Stimulated activated CD4-positive, alpha-beta T cell treated with anti-CD3 and anti-CD28 coated beads, Interleukin-4, amount 100 ng/mL, for 24 hours (primary cell): ENCODE measurements at regions not wholly inside any gene's neighbourhood (a gene's known extent, or its start where the extent isn't known, plus 50 kb on each side); places are given as distances from the start of the nearest gene placed in this dataset.
"Not testable (repeated sequence)": the region's sequence is repeated elsewhere in the genome, so short reads cannot be mapped to it uniquely, and the experiment has no call there.

Experiments used
- DNase-seq: peaks from one replicate; pipeline ENCODE4 v3.0.0-alpha.2; 2020

DNA sequence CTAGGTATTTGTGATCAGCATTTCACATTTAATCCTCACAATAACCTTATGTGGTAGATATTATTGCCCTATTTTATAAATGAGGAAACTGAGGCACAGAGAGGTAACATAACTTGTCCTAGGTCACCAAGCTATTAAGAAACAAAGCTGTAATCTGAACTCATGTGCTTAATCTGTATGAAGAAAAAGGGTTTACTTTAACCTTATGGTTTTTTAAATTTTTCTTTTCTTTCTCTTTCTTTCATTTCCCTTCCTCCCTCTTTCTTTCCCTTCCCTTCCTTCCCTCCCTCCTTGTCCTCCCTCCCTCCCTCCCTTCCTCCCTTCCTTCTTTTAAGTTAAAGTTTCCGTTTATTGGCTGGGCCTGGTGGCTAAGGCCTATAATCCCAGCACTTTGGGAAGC, 105.2 kb upstream of the AMZ2 start:
- DNase-seq: no peak

DNA sequence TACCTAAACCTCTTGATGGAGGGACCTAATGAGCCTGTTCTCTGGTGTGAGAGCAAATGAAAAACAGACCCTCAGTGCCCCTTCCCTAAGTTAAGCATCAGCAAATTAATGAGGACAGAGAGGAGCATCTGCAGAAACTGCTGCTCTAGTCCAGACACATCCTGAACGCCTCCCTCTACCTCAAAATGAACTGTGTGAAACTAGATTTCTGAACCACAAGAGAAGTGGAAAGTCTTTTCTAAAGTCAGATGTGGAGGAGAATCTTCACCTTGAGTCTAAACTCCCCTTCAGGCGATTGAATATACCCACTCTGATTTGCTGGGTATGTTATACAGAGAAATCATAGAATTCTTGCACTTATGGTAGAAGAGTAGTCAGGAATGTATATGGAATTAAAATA, 104.4 kb upstream of the AMZ2 start:
- DNase-seq: no peak

DNA sequence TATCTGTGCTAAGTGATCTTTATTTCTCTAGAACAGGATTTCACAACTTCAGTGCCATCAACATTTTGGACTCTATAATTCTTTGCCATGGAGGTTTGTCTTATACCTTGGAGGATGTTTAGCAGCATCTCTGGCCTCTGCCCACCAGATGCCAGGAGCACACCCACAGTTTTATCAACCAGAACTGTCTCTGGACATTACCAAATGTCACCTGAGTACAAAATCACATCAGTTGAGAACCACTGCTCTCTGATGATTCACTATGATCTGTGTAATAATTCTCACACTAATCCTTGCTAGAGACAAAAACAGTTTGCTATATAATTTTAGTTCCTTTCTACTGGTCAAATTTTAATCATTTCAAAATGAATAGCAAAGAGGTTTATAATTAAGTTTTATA, 102.8 kb upstream of the AMZ2 start:
- no peak for DNase-seq

DNA sequence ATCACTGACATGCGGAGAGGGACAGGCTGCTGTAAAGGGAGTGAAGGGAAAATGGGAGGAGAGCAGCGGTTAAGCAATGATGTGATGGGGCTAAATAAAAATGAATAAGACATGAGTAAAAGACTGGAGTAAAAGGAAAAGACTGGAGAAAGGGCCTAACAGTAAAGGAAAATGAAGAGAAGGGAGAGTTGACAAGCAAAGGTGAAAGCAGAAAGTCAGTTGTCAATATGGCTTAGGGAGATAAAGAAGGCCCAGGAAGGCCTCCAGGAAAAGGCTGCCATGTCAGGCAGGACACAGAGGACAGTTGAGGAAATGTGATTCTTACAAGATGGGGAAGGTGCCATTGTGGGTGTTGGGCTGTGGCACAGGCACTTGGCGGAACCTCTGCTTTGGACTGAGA, 98.9 kb upstream of the AMZ2 start:
- DNase-seq: no peak

DNA sequence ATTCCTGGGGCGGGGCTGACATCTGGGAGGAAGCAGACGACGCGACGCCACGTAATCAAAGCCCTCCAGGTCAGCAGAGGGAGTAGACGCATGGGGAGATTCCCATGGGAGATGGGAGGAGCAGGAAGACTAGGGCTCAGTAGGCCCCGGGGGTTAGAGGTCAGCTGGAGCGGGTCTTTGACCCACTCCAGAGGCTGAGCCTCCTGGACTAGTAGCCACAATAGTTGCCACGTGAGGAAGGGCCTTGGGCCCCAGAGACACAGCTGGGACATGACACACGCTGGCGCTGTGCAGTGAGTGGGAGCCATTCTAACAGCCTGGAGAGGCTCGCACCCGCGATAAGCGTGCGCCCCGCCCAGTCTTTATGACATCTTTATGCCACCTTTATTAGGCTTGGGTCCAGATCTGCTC, 95.7 kb upstream of the AMZ2 start:
- no peak for DNase-seq

DNA sequence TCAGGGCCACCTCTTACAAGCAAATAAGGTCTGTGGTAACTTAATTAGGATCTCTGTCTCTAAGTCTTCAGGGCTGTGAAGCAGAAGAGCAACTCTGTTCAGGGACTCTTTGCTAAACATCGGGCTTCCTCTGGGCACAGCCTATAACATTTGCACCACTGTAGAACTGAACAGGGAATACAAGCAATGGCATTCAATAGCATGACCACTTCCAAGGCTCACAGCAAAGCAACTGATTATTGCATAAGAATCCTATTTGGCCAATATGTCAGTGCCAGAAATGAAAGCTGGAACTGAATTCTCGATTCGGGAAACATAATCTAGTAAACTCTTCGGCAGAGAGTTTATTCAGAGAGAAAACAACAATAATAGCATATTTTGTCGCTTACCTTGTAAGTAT, 92.2 kb upstream of the AMZ2 start:
- DNase-seq: no peak

DNA sequence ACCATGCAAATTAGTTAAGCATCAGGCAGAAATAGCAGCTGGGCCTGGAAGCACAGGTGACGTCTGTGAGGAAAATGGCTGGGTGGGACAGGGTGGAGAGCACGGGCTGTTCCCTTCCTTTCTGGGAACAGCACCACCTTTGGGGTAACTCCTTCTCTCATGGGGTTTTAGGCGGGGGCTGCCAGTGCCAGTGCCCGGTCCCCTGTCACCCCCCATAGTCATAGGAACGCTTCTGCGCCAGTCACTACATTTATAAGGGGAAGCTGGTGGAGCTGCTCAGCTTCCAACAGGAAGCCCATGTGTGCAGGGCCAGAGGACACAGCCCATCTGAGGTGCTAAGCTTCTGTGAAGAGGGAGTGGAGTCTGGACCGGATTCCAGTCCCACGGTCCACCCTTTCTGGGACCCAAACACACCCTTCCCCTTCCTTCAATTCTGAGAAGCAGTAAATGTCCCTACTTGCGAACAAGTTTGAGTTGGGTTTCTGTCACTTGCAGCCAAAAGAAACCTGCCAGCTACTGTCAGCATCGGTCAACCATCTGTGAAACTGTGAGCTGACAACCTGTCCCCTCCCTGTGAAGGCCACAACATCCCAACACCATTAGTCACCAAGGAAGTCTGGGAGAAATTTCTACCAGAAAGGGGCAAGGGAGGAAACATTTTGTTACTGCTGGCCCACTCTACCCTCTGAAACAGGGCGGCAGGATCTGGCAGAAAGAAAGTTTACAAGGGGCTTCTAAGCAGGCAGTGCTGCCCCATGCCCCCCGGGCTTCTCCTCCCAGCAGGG, 86.0 kb upstream of the AMZ2 start:
- no peak for DNase-seq

DNA sequence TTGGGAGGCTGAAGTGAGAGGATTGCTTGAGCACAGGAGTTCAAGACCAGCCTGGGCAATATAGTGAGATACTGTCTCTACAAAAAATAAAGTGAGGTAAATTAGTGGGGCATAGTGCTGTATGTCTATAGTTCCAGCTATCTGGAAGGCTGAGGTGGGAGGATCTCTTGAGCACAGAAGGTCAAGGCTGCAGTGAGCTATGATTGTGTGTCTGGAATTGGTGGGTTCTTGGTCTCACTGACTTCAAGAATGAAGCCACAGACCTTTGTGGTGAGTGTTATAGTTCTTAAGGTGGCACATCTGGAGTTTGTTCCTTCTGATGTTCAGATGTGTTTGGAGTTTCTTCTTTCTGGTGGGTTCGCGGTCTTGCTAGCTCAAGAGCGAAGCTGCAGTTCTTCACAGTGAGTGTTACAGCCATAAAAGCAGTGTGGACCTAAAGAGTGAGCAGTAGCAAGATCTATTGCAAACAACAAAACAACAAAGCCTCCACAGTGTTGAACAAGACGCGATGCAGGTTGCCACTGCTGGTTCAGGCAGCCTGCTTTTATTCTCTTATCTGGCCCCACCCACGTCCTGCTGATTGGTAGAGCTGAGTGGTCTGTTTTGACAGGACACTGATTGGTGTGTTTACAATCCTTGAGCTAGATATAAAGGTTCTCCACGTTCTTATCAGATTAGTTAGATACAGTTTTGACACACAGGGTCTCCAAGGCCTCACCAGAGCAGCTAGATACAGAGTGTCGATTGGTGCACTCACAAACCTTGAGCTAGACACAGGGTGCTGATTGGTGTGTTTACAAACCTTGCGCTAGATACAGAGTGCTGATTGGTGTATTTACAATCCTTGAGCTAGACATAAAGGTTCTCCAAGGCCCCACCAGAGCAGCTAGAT, 79.3 kb upstream of the AMZ2 start:
- DNase-seq: not testable (repeated sequence)

DNA sequence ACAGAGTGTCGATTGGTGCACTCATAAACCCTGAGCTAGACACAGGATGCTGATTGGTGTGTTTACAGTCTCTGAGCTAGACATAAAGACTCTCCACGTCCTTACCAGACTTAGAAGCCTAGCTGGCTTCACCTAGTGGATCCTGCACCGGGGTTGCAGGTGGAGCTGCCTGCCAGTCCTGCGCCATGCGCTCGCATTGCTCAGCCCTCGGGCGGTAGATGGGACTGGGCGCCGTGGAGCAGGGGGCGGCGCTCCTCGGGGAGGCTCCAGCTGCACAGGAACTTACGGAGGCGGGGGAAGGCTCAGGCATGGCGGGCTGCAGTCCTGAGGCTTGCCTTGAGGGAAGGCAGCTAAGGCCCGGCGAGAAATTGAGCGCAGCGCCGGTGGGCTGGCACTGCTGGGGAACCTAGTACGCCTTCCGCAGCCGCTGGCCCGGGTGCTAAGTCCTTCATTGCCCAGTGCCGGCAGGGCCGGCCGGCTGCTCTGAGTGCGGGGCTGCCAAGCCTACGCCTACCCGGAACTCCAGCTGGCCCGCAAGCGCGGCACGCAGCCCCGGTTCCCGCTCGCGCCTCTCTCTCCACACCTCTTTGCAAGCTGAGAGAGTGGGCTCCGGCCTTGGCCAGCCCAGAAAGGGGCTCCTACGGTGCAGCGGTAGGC, 78.5 kb upstream of the AMZ2 start:
- DNase-seq: not testable (repeated sequence)

DNA sequence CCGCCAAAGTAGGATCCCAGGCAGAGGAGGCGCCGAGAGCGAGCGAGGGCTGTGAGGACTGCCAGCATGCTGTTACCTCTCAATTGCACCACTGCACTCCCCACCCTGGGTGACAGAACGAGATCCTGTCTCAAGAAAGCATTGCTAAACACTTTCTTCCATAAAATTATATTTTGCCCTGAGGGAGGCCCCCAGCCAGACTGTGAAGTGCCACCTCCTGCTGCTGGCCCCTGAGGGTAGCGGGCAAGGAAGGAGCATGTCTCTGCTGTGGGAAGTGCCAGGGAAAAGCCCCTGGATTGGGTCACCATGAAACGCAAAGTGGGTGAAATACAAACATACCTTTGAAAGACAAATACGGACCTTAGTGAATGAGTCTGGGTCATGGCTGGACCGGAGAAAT, 78.0 kb upstream of the AMZ2 start:
- DNase-seq: no peak

DNA sequence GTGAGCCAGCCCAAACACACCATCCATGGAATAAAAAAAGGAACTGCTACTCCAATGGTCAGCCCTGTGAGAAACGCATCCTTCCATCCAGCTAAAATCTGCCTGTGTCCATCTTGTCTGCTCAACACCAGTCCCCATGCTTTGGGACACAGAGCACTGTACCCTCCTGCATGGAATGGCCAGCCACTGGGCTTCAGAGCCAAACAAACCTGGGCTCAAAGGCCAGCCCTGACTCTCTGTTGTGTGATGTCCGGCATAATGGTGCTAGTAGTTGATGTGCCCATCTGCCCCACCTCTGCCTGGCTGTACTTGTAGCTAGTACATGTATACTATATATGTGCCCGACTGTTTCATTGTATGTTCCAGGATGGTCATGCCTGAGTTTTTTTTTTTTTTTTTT, 77.6 kb upstream of the AMZ2 start:
- no peak for DNase-seq

DNA sequence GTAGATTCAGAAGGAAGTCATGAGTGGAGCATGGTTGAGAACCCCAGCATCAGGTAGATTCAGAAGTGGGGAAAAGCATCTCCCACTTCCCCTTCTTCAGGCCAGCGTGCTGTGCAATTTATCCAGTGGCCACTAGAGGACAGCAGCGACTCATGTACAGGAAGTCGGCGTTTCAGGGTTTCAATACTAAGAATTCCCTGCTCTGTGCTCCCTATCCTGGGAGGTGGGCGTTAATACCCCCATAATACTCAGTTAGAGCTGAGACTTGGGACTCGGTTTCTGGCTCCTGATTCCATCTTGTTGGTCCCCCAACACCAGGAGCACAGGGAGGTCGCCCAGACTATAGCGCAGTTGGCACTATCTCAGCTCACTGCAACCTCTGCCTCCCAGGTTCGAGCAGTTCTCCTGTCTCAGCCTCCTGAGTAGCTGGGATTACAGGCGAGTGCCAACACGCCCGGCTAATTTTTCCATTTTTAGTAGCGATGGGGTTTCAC, 75.3 kb upstream of the AMZ2 start:
- peak; percentile 78 for DNase-seq

DNA sequence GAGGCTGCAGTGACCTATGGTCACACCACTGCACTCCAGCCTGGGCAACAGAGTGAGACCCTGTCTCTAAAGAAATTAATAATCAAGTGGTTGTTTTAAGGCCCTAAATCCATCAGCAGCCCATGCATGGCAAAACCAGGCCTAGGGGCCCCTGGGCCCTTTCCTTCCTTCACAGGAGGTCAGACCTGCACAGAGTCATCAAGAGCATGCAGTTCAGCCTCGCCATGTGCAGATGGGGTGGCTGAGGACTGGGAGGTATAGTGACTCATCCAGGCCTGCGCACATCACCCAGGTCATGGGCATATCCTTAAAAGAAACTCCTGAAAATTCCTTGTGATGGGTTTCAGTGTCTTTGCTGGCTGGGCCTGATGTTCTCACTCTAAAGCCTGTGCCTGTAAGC, 72.4 kb upstream of the AMZ2 start:
- no peak for DNase-seq

DNA sequence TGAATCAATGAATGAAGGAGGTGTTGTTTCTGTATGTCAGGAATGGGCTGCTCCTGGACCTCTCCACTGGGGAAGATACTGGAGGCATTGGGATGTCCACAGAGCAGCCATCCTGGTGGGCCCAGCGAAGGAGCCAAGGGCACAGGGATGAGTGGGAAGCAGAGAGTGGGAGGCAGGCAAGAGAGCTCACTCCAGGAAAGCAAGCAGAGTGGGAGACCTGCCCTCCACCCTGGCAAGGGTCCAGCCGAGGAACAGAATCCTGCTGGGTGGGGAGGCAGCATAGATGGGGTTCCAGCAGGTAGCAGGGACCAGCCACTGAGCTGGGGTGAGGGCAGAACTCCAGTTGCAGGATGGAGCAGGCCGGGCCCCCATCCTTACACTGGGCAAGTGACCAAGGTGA, 71.9 kb upstream of the AMZ2 start:
- no peak for DNase-seq

DNA sequence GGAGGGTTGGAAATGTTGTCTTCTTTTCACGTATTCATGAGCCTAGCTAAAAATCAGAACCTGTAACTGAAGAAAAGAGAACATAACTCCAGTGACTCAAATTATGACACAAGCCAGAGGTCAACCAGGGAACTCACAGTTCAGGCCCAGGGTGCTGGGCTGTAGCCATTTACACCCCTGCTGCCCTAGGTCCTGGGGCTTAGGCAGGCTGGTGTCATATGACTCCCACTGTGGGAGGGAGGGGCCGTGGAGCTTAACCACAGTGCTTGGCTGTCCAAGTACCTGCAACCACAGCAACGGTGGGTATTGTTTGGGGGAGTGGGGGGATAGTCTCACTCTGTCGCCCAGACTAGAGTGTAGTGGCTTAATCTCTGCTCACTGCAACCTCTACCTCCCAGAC, 71.1 kb upstream of the AMZ2 start:
- DNase-seq: no peak

DNA sequence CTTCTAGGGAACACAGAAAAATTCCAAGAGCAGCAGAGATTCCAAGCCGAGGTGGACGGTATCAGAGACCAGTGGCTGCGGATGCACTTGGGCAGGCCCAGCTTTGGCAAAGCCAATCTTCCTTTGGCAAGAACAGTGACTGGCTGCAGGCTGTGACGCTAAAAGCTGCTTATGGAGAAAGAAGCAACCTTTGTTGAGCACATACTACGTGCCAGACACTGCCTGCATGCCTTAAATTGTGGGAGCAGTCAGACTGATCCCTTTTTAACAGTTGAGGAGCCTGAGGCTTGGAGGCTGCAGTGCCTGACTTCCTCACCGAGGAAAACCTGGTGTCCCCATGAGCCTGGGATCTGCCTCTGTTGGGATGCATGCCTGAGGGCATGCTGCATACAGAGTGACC, 69.0 kb upstream of the AMZ2 start:
- no peak for DNase-seq

DNA sequence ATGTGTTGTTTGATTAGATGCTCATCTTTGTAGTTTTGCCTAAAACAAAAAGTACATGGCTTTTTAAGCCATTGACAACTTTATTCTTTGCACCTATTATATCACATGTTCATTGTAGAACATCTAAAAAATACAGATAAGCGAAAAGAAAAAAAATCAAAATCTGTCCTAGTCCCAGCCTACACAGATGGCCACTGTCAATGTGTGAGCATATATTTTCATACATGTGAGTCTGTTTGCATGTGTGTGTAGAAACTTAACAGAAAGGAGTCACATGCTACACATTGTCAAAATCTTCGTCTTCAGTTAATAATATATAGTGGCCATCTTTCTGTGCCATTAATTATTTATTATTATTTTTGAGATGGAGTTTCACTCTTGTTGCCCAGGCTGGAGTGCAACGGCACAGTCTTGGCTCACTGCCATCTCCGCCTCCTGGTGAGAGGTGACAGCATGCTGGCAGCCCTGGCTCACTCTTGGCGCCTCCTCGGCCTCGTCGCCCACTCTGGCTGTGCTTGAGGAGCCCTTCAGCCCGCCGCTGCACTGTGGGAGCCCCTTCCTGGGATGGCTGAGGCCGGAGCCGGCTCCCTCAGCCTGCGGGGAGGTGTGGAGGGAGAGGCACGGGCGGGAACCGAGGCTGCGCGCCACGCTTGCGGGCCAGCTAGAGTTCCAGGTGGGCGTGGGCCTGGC, 68.5 kb upstream of the AMZ2 start:
- DNase-seq: no peak

DNA sequence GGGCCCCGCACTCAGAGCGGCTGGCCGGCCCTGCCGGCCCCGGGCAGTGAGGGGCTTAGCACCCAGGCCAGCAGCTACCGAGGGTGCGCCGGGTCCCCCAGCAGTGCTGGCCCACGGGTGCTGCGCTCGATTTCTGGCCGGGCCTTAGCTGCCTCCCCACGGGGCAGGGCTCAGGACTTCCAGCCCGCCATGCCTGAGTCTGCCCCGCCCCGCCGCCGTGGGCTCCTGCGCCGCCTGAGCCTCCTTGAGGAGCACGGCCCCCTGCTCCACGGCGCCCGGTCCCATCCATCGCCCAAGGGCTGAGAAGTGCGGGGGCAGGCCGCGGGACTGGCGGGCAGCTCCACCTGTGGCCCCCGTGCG, 67.9 kb upstream of the AMZ2 start:
- DNase-seq: no peak

DNA sequence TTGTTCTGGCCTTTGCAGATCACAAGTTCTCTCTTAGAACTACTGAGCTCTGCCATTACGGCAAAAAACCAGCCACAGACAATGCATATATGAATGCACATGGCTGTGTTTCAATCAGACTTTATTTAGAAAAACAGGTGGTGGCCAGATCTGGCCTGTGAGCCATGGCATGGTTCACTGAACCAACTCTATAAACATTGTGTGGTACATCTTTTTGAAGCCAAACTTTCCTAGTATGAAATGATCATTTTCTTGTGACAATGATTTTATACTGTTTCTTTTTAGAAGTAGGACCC, 65.9 kb upstream of the AMZ2 start:
- DNase-seq: no peak

DNA sequence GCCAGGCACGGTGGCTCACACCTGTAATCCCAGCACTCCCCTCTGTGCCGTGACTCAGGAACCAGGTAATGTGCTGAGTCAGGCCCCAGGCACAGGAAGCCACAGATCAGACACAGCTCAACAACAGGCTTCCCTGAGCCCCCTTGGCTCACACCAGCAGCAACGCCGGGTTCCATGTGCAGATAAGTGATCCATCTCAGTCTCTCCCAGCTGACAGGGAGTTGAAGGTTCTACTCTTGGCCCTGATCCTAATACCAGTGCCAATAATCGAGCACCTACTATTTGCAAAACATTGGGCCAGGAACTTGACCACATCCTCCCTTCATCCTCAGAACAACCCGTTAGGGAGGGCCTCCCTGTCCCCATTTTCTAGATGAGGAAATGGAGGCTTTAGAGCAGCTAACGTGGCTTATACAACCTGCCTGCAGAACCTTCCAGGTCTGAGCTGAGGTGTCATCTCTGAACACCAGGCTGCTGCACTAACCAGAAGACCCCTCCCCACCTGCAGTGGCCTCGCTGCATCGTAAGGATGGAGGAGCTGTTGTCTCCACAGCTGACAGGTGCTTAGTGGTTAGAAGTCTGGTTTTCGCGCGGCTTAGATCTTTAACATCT, 64.8 kb upstream of the AMZ2 start:
- DNase-seq: peak; percentile 67

DNA sequence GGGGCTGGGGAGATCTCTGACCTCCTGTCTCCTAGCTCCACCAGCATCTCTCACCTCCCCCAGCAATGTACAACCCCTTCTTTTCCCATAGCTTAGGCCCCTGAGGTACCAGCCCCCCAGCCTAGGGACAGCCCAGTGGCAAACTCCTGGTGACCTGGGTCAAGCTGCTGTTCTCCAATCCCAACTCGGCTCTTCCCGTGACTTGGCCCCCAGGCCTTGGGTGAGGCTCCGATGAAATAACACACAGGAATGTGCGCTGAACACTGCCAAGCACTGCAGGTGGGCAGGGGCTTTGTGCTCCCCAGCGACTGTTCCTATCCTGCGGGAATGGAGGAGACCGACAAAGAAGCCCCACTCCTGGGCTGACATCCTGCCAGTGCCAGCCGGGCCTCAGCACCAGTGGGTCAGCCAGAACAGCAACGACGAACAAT, 63.7 kb upstream of the AMZ2 start:
- no peak for DNase-seq

DNA sequence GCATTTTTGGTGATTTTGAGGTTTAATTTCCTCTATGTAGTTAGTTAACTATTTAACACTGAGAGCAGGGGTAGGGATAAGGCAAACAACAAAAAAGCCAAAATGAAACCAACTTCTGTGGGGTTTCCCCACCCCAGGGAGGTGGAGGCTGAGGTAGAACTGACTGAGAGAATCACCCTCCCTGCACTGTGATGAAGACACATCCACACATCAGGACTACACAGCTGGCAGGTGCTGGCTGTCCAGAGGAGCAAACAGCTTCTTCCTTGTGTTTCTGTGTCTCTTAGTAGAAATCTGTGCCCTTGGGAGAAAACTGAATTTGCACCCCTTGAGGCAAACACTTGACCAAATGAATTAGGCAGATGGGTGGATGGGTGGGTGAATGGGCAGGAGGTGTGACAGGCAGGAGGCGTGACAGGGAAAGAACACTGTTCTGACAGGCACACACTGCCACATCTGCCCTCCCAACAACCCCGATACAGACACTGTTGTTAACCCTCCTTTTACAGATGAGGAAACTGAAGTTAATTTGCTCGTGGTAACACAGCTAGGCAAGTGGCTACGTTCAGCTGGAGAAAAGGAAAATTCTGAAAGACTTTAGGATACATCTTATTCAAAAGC, 62.9 kb upstream of the AMZ2 start:
- DNase-seq: peak; percentile 70
